ENCODE measurements at regions not wholly inside any gene's neighbourhood (a gene's known extent, or its start where the extent isn't known, plus 50 kb on each side); places are given as distances from the start of the nearest gene placed in this dataset.
A peak's percentile ranks its signal among the peaks of the same experiment; 100 is the strongest.

DNA sequence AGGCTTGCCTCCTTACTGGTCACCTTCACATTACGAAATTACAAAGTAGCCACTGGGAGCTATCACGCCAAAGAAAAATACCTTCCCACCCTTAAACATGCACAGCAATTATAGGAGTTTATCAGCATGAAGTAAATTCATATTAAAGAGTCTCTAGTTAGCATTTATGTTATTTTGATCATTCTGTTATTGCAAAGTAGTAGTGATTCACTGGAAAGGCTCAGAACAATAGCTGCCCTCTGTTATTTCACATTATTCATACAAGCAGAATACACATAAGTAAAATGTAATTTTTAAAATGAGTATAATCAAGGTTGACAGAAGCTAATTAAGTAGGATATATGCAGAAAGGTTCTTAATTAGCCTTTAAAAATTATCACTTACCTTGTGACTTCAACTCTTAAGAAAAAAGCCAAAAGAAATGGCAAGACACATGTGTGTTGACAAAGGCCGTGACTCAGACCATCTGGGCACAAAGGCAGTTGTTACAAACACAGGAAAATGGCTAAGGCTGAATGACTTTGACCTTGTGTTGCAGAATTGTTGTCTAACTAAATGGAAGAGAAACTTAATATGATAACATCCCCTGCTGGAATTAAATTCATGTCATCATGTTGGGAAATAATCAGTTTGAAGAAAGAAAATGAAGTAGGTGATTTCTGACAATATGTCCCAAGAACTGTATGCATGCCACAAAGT, 108.3 kb downstream of the ARL6IP6 start:
- no peak for DNase-seq (ENCODE audit: low read depth, low spot score)
- no peak overlapping the region for H3K27ac ChIP-seq

DNA sequence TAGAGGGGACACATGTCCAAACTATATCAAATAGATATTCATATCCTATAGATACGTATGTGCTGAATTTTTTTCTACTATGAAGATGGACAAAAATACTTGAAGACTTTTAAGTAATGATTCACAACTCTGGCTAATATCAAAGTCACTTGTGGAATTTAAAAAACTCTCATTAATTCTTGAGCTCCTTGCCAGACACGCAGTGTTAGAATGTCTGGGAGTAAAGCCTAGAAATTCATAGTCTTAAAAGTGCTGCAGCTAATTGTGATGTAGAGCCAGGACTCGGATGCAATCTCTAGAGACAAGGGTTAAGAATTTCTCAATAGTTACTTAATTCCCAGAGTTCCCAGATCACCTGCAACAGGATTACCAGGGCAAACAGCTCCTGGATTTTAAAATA, 107.4 kb downstream of the ARL6IP6 start:
- H3K27ac ChIP-seq = no peak overlapping the region
- DNase-seq (ENCODE audit: low read depth, low spot score) = no peak

DNA sequence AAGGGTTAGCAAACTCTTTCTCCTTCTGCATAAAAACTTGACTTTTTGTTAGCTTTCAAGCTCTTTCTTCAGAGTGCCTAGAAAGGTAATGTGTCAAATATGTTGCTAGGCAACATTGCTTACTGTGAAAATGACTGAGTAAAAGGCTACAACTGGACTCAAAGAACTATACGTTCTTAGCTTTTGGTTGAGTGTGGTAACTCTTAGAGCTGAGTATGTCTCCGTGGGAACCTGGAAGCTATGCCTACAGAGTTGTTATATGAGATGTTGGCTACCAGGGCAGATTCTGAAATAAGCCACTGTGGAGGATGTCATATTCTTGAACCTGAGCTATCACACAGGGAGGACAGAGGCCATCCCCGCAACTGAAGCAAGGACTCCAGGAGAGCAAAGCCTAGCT, 105.5 kb downstream of the ARL6IP6 start:
- DNase-seq (ENCODE audit: low read depth, low spot score) = no peak
- no peak overlapping the region for H3K27ac ChIP-seq

DNA sequence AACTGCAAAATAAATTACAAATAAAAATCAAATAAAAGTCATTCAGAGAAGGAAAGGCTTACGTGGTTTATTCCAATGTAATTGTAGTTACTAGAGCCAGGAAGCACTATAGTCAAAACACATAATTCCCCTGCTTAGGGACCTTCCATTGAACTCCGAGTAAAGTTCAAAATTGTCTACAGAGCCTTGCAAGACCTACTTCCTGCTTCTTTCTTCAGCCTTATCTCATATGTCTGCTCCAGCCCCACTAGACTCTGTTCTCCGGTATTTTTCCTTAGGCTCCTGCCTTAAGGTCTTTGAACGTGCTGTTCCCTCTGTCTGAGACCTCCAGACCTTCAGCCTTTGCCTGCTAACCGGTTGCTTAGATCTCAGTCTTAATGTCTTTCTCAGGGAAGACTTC, 104.3 kb downstream of the ARL6IP6 start:
- no peak overlapping the region for H3K27ac ChIP-seq
- DNase-seq (ENCODE audit: low read depth, low spot score) = no peak

DNA sequence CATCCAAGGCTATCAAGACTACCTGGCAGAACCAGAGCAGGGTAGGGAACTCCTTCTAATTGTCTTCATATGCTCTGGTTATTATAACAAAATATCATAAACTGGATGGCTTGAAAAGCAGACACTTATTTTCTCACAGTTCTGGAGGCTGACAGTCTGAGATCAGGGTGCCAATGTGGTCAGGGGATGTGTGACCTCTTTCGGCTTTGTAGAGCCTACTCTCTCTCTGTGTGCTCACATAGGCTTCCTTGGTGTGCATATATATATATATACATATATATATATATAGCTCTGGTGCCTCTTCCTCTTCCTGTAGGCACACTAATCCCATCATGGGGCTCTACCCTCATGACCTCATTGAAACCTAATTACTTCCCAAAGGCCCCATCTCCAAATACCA, 101.6 kb downstream of the ARL6IP6 start:
- no peak for DNase-seq (ENCODE audit: low read depth, low spot score)
- H3K27ac ChIP-seq = no peak overlapping the region

DNA sequence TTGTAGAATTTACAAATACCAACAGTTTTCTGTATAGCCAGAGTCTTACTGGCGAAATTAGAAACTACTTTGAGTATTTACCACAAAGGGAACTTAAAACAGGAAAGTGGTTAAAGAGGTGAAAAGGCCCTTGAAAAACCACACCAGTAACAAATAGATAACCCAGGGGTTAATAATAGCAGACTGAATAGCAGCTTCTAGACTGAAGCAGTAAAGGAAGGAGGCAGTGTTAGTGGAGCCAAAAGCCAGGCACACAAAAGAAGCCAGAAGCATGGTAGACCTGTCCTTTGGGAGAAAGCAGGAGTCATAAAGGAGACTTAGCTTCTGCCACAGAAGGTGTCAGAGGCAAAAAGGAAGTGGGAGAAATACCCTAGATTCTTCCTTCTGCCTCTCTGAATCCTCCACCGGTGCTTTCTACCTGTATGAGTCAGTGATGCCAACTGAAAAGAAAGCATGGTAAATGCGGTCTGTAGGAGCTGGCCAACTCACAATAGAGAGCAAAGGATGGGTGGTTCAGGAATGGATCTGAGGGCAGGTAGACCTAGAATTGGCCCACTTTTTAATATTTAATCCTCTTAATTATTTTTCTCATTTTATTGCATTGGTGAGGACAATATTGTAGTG, 97.3 kb downstream of the ARL6IP6 start:
- H3K27ac ChIP-seq = no peak overlapping the region
- DNase-seq (ENCODE audit: low read depth, low spot score) = no peak

DNA sequence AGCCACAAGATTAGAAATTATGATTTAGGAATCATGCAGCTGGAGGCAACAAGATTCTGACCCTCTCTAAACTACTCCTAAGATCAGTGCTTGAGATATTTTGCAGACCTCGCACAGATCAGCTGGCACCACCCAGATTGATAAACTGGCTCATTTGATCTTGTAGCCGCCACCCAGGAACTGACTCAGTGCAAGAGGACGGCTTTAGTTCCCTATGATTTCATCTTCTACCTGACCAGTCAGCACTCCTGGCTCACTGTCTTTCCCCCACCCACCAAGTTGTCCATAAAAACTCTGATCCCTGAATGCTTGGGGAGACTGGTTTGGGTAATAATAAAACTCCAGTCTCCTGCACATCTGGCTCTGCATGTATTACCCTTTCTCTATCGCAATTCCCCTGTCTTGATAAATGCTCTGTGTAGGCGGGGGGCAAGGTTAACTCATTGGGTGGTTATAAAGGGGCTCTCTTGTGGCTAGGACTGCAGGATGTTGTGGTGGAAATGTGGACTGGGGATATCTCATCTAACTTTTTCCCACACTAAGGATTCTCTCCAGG, 96.1 kb downstream of the ARL6IP6 start:
- no peak overlapping the region for H3K27ac ChIP-seq
- peak; percentile 16 for DNase-seq (ENCODE audit: low read depth, low spot score)

DNA sequence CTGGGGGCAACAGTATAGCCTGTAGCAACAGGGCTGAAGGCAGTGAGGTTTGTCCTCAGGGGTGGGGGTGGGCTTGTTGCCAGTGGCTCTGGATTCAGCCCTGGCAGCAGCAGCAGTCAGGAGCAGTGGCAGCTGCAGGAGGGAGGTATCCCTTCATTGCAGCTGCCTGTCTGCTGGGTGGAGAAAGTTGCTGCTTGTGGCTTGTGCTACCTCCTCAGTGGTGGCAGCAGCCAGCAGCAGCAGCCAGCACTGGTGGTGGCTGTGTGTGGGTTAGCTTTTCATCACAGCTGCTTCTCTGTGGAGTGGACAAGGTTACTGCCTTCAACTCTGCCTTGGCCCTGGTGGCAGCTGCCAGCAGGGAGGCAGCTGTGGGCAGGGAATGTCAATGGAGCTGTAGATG, 94.9 kb downstream of the ARL6IP6 start:
- H3K27ac ChIP-seq = no peak overlapping the region
- DNase-seq (ENCODE audit: low read depth, low spot score) = no peak

All from epithelial cell of prostate (primary cell).